NCI-H748 treated with DMSO at 0.1 percent for 48 hours (cell line): ENCODE measurements at regions not wholly inside any gene's neighbourhood (a gene's known extent, or its start where the extent isn't known, plus 50 kb on each side); places are given as distances from the start of the nearest gene placed in this dataset.
A peak's percentile ranks its signal among the peaks of the same experiment; 100 is the strongest.

ENCODE experiments used
- DNase-seq: peaks from one replicate; lab custom pipeline; 2025; lab: John Stamatoyannopoulos, UW

DNA sequence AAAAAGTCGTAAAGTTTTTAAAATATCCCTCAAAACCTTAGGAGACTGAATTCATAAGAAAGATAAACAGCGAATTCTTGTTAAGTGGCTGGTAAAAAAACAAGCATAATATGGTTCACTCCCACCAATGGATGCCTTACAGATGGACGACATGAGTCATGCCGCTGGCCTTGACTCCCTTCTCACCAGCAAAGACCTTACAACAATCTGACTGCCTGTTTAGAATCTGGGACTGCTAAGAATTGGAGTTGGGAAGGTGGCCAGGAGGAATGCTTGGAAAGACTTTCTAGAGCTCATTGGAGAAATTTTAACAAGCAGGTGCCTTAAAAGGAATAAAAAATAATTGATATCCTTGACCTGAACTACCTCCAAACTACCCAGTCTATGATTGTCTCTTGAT lies 206.9 kb upstream of the FMN2 start:
- DNase-seq, result no peak

DNA sequence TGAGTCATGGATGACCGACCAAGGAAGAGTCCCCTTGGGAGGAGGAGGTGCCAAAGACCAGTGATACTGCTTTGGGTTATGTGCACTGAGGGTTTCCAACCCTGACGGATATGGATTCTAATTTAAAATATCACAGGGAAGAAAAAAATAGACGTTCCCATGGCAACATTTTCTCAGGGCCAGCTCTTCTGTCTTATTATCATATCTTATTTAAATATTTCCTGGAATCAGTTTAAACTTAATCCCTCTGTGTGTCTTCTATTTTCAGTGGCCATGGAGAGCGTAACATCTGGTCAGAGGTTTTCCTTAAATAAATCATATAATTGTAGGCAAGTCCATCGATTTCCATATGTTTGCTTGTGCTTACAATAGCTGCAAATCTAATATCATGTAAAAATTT lies 205.4 kb upstream of the FMN2 start:
- DNase-seq, result no peak

- DNase-seq, result no peak
Observed at GRCh38 chr1:239888639-239889038, 203.0 kb upstream of the FMN2 start.

DNA sequence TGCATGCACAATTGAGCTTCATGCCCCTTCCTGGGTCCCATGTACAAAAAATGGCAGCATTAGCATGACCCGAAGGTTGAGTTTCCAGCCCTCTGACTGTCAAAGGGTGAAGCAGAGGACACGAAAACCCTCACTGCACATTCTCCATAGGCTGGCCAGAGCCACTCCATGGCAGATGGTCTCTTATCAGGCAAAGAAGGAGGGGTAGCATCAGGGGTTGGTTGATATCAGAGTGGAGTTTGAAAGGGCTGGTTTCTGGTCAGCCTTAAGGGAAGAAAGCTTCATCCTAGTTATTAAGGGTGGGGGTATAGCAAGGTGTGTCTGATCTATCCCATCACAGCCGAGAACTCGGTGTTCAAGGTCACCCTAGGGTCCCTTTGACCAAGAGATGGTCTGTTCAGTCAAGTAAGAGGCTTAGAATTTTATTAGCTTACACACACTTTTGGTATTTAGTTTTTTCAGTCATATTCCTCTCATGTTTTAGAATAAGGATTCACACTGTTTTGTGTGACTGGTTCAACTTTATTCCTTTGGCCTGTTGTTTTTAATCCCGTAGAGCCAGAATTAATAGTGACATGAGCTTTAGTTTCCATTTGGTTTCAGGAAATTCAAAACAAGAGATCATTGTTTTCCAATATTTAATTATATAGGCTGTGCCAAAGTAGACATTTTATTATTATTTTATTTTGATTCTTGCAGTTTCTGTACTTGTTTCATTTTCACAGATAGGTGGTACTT lies 199.9 kb upstream of the FMN2 start:
- DNase-seq, result no peak

GRCh38 chr1:239892602-239893001 lies 199.1 kb upstream of the FMN2 start:
- no peak for DNase-seq

DNA sequence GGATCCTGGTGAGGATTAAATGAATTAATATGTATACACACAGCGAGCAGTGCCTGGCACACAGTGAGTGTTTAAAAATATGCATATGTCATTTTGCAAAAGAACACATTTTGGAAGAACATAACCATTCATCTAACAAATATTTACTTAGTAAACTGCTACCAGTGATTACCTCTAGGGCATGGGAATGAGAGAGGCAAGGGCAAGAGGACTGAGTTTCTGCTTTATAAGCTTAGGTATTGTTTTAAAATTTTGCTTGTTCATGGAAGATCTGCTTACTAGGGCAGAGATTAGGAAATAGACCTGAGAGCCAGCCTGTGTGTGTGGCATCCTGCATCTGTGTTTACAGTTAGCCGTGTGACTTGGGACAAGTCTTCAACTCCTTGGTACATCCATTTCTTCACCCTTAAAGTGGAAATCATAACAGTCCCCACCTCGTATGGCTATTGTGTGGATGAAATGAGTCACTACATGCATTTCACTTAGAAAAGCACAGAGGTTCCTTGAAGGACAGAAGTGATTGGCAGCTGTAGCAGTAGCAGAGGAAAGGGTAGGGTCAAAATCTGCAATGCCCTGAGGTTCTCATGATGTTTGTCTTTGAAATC lies 198.5 kb upstream of the FMN2 start:
- no peak for DNase-seq

DNA sequence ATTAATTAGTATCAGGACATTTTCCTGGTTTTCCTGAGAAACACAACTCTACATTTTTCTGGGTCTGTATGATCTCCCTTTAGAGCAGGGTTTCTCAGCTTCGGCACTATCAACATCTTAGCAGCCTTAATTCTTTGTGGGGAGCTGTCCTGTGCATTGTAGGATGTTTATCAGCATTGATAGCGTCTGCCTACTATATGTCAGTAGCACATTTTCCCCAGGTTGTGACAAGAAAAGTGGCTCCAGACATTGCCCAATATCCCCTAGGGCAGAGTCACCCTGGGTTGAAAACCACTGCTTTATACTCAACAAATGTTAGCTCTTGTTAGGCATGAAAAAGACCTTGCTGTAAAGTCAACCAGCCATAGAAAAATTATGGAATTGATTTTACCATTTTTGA lies 195.1 kb upstream of the FMN2 start:
- DNase-seq, result no peak

- DNase-seq, result no peak
Observed at GRCh38 chr1:239896980-239897379, 194.7 kb upstream of the FMN2 start.

DNA sequence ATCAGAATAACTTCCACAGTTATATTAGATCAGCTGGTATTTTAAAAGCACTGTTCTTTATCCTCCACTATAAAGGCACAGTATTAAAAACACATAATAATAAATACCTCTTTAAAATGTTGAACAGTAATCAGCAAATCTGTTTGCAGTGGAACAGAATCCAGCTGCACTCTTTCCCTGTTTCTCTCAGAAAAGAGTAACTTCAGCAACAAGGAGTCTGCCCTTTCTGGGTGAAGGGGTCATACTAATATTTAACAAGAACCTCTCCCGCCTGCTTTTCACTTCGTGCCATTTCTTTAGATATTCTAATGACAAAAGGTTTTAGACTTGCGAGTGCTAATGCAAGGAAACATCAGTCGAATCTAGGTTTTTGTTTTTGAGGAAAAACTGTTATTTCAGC lies 194.2 kb upstream of the FMN2 start:
- no peak for DNase-seq

DNA sequence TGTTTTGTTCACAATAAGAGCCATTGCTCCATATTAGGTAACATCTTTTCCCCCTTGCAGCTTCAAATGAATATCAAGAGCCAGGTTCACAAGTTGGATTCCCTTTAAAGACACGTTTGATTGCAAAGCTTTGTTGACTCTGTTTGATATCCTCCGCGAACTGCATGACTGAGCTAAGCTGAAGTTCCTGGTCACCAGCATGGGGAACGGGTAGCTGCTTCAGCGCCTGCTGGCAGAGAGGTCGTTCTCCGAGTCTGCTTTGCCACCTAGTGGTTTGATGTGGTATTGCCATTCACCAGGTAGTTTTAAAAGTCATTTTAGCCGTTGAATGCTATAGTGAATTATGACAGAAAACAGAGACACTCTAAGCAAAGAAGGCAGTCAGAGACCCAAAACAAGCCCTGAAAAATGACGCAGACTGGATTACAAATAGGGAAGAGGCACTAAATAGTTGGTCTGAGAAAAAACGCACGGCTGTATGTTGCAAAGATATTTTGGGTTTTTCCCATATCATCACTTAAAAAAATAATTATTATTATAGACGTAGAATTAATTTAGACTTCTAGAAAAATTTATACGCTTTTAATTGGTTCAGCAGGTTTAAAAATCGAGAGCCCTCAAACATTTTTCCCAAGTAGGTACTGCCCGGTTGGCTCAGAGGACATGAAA lies 193.5 kb upstream of the FMN2 start:
- peak; percentile 27 for DNase-seq

GRCh38 chr1:239899747-239900146 lies 191.9 kb upstream of the FMN2 start:
- DNase-seq, result no peak

GRCh38 chr1:239906394-239906793 lies 185.3 kb upstream of the FMN2 start:
- DNase-seq, result no peak

- DNase-seq, result no peak
Observed at GRCh38 chr1:239909898-239910297, 181.8 kb upstream of the FMN2 start.

DNA sequence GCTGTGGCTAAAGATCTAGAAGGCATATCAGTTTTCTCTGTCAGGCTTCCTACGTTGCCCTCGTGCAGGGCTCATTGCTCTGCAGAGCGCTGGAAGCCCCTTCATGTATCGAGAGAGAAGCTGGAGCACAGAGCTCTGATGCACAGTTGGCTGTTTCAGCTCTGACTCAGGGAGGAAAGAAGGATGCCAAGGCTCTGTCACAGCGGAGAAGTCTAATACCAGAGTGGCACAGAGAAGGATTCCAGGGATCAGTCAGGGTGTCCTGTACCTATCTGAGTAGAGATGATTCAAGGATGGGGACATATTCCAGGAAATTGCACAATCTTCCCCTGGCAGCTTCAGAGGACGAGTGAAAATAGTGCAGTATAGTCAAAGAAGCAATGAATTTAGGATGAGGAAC lies 179.2 kb upstream of the FMN2 start:
- no peak for DNase-seq

- no peak for DNase-seq
Observed at GRCh38 chr1:239913141-239913585, 178.5 kb upstream of the FMN2 start.

DNA sequence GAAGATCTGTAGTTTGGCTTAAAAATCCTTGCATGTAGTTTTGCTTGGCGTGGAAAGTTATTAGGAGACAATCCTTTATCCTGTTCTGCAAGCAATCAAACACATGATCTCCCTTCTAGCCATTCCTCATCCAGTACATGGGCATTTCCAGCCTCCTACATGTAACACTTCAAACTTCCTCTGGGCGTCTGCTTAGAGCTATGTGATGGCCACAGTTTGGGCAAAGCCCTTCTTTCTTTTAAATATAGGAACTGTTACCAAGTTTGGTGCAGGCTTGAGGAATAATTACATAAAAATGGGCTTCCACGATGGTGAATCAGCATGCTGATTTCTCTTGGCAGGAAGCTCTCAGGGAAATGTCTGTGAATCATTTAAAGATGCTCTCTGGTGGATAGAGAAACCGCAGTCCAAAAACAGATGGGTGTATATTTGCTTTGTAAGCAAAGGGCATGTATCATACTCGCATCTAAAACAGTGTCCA lies 176.9 kb upstream of the FMN2 start:
- DNase-seq, result no peak

GRCh38 chr1:239918634-239919033 lies 173.0 kb upstream of the FMN2 start:
- no peak for DNase-seq

GRCh38 chr1:239920214-239920613 lies 171.5 kb upstream of the FMN2 start:
- no peak for DNase-seq

DNA sequence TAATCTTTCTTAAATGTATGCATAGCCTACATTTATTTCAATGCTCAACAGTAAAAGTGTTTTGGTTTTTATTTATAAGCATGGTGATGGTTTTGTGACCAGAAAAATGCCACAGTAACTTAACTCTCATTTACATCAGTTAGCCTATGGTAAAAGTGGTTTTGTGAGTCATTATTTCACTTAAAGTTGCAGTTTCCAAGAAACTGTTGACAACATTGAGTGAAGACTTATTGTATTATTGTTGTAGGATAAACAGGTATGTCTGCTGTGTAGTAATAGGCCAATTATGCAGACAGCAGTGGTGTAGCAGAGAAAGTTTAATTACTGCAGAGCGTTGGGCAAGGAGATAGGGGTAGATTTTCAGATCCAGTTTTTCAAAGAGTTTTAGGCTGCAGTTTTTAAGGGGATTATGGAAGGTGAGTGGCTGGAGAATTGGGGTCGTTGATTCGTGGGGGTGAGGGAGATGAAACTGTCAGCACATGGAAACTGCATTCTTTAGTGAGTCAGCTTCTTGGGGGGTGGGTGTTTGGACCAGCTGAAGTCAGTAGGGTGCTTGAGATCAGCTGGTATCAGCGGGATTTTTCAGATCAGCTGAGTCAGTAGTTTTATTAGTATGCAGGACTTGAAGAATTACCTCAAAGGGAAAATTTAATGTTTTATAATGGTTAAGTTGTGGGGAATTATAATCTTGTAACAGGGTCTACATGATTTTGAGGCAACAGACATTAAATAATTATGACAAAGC lies 168.7 kb upstream of the FMN2 start:
- no peak for DNase-seq

DNA sequence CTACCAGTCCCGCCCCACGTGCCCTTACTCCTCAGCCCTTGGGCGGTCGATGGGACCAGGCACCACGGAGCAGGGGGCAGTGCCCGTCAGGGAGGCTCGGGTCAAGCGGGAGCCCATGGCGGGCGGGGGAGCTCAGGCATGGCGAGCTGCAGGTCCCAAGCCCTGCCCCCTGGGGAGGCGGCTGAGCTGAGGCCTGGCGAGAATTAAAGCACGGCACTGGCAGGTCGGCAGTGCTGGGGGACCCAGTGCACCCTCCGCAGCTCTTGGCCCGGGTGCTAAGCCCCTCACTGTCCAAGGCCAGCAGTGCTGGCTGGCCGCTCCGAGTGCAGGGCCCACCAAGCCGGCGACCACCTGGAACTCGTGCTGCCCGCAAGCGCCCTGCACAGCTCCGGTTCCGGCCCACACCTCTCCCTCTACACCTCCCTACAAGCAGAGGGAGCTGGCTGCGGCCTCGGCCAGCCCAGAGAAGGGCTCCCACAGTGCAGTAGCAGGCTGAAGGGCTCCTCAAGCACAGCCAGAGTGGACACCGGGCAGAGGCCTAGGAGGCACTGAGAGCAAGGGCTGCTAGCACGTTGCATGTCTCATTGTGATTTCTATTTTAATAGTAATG lies 166.8 kb upstream of the FMN2 start:
- DNase-seq, result no peak

GRCh38 chr1:239926184-239926583 lies 165.5 kb upstream of the FMN2 start:
- no peak for DNase-seq

DNA sequence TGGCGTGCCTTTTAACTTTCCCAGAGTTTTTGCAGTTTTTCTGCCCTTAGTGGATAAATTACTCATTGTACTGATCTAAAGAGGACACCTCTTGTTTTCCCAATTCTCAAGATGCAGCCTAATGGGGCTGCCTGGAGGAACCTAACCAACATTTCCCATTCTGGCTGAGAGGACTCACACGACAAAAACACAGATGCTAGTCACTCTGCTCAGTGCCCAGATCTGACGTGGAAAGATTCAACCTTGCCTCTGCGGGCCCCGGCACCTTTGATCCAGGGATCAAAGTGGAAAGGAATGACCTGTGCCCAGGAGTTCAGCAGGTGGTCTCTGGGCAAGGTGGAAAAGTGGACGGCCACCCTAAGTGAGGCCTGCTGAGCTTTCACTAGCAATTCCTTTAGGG lies 162.4 kb upstream of the FMN2 start:
- DNase-seq, result no peak
